ENCODE measurements at regions not wholly inside any gene's neighbourhood (a gene's known extent, or its start where the extent isn't known, plus 50 kb on each side); places are given as distances from the start of the nearest gene placed in this dataset.

DNA sequence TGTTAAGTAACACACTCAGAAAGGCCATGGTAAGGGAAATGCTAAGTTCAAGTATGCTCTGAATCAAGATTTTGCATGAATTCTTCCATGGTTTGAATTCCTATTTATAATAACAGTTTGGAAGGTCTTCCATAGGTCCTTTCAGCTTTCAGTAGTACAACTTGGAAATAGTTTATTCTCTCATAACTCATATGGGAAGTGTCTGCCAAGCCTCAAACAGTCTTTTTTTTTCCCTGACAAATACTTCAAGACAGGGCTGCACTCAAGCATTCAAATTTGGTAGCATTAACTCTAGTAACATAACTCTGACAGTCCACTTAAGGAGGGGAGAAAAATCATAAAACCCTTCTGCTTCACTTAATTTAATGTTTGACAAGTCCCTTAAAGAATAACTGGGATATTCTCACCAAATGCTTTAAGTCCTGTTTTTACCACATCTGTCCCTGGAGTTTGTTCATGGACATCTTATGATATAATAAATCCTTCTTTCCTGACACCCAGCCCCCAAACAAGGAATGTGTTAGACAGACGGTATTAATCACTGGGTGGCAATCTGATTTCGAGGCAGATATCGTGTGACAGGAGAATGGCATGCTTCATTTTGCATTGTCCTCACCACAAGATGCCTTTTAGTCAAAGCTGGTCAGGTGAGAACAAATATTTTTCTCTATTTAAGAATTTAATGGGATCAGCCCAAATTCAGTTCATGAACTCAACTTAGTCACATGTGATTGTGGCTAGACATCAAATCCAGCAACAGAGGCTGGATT lies 165.7 kb downstream of the BMP4 start:
- no peak overlapping the region for H3K4me3 ChIP-seq
- DNase-seq (ENCODE audit: low spot score), result no peak
- no peaks in the 10 kb centered on the region for H3K36me3 ChIP-seq
- WGBS, result 62% methylated on average over 3 of the region's 3 CpGs
- TF ChIP-seq POLR2A (IDR thresholded peaks at IDR 0.05), result no peak
- TF ChIP-seq, protein P1, sequence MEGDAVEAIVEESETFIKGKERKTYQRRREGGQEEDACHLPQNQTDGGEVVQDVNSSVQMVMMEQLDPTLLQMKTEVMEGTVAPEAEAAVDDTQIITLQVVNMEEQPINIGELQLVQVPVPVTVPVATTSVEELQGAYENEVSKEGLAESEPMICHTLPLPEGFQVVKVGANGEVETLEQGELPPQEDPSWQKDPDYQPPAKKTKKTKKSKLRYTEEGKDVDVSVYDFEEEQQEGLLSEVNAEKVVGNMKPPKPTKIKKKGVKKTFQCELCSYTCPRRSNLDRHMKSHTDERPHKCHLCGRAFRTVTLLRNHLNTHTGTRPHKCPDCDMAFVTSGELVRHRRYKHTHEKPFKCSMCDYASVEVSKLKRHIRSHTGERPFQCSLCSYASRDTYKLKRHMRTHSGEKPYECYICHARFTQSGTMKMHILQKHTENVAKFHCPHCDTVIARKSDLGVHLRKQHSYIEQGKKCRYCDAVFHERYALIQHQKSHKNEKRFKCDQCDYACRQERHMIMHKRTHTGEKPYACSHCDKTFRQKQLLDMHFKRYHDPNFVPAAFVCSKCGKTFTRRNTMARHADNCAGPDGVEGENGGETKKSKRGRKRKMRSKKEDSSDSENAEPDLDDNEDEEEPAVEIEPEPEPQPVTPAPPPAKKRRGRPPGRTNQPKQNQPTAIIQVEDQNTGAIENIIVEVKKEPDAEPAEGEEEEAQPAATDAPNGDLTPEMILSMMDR (IDR thresholded peaks at IDR 0.05), result no peak
- TF ChIP-seq POLR2AphosphoS5 (IDR thresholded peaks at IDR 0.05), result no peak
- H3K27me3 ChIP-seq (replicated peaks; ENCODE audit: insufficient read depth), result no peaks in the 10 kb centered on the region
- intact Hi-C loops (cut with DNase I), result no loop called here
- H3K4me1 ChIP-seq (replicated peaks), result no peaks in the 10 kb centered on the region
- H3K27ac ChIP-seq, result no peak overlapping the region
- no peaks in the 10 kb centered on the region for H3K9me3 ChIP-seq

DNA sequence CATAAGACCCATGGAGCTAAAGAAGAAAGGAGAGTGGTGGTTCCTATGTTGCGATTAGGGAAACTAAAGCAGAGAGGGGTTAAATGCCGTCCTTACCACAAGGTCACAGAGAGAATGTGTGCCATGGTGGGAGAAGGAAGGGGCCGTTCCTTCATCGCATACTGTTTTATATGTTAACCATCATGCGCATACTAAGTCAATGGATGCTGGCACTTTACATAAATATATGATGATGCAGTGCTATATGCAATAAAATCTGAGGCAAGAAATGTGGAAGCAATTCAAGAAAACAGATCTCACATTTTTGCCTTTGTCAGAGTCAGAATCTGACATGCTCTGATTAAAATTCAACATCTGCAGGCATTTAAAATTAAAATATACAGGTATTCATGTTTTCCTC lies 168.1 kb downstream of the BMP4 start:
- Histone ChIP-seq H3K27ac (no peak overlapping the region), H3K4me1 (replicated peaks) (no peaks in the 10 kb centered on the region), H3K9me3 (no peaks in the 10 kb centered on the region), H3K27me3 (replicated peaks; ENCODE audit: insufficient read depth) (no peaks in the 10 kb centered on the region), H3K4me3 (no peak overlapping the region), H3K36me3 (no peaks in the 10 kb centered on the region)
- intact Hi-C loops (cut with DNase I), result no loop called here
- DNase-seq (ENCODE audit: low spot score), result no peak
- 92% methylated on average over 5 of the region's 5 CpGs for WGBS
- no peak for TF ChIP-seq POLR2AphosphoS5 (IDR thresholded peaks at IDR 0.05)
- TF ChIP-seq, protein P1 (IDR thresholded peaks at IDR 0.05), result no peak
- no peak for TF ChIP-seq POLR2A (IDR thresholded peaks at IDR 0.05)

DNA sequence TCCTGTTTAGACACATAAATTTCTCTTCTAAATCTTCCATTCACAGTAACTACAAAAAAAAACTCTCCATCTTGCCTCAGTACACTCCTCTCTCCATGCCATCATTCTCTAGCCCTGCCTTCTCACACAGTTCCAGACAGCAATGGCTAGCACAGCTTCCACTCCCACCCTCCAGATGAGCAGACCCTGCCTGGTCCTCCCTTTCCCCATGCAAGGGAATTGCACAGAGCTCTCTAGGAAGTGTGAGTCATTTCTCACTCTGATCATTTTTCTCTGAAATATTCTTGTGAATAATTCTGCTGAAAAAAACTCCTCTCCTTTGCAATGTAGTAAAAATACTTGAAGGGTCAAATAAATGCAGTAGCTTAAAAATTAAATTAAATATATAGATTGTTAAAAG lies 170.6 kb downstream of the BMP4 start:
- intact Hi-C loops (cut with DNase I), result no loop called here
- no peak overlapping the region for H3K4me3 ChIP-seq
- DNase-seq (ENCODE audit: low spot score), result no peak
- TF ChIP-seq POLR2A (IDR thresholded peaks at IDR 0.05) (no peak), POLR2AphosphoS5 (IDR thresholded peaks at IDR 0.05) (no peak)
- TF ChIP-seq, protein P1 (IDR thresholded peaks at IDR 0.05), result no peak
- H3K4me1 ChIP-seq (replicated peaks), result no peaks in the 10 kb centered on the region
- H3K36me3 ChIP-seq, result no peaks in the 10 kb centered on the region
- no peaks in the 10 kb centered on the region for H3K9me3 ChIP-seq
- no peaks in the 10 kb centered on the region for H3K27me3 ChIP-seq (replicated peaks; ENCODE audit: insufficient read depth)
- H3K27ac ChIP-seq, result no peak overlapping the region

DNA sequence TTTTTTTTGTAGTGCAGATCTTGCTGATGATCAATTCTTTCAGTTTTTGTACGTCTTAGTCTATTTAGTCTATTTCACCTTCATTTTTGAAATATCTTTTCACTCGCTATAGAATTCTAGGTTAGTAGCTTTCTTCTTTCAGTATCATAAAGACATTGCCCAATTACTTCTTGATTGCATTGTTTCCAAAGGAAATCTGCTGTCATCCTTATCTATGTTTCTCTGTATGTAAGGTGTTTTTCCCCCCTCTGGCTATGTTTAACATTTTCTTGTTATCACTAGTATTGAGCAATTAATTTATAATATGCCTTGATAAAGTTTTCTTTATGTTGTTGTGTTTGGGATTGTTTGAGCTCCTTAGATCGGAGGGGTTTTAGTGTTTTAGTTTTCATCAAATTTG lies 171.9 kb downstream of the BMP4 start:
- Histone ChIP-seq H3K9me3 (no peaks in the 10 kb centered on the region), H3K27ac (no peak overlapping the region), H3K36me3 (no peaks in the 10 kb centered on the region), H3K27me3 (replicated peaks; ENCODE audit: insufficient read depth) (no peaks in the 10 kb centered on the region), H3K4me3 (no peak overlapping the region), H3K4me1 (replicated peaks) (no peaks in the 10 kb centered on the region)
- intact Hi-C loops (cut with DNase I), result no loop called here
- DNase-seq (ENCODE audit: low spot score), result no peak
- TF ChIP-seq, protein P1 (IDR thresholded peaks at IDR 0.05), result no peak
- TF ChIP-seq POLR2A (IDR thresholded peaks at IDR 0.05) (no peak), POLR2AphosphoS5 (IDR thresholded peaks at IDR 0.05) (no peak)
- 97% methylated on average over 3 of the region's 3 CpGs for WGBS

DNA sequence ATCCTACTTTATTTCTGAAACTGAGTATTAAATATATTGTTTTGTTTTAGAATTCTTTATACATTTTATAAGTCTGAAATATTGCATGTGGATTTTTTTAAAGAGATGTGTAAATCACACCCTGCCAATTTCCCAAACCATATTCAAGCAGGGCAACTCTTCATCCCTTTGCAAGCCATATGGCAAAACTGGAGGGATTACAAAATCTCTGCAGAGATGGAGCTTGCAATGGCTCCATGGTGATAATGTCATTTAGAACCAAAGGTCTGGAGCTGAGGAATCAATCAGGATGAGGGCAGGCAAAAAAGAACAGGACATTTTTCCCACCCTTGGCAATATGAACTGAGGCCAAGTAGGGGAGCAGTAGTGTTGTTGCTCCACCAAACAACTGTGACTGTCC lies 173.4 kb downstream of the BMP4 start:
- Histone ChIP-seq H3K27me3 (replicated peaks; ENCODE audit: insufficient read depth) (no peaks in the 10 kb centered on the region), H3K27ac (no peak overlapping the region), H3K36me3 (no peaks in the 10 kb centered on the region), H3K4me3 (no peak overlapping the region), H3K9me3 (no peaks in the 10 kb centered on the region), H3K4me1 (replicated peaks) (no peaks in the 10 kb centered on the region)
- no peak for DNase-seq (ENCODE audit: low spot score)
- intact Hi-C loops (cut with DNase I), result no loop called here
- TF ChIP-seq POLR2AphosphoS5 (IDR thresholded peaks at IDR 0.05), result no peak
- TF ChIP-seq, protein P1 (IDR thresholded peaks at IDR 0.05), result no peak
- no peak for TF ChIP-seq POLR2A (IDR thresholded peaks at IDR 0.05)
